NT2/D1 (cell line): ENCODE measurements at regions not wholly inside any gene's neighbourhood (a gene's known extent, or its start where the extent isn't known, plus 50 kb on each side); places are given as distances from the start of the nearest gene placed in this dataset.

ENCODE experiments used
- SUZ12 ChIP-seq: IDR thresholded peaks from 2 replicates; pipeline ENCODE4 v1.6.1; 2011; ENCODE audit not compliant: insufficient read length, insufficient read depth; ENCODE audit errors: extremely low read depth
- YY1 ChIP-seq: IDR thresholded peaks from 2 replicates; pipeline ENCODE4 v1.6.1; 2011; ENCODE audit not compliant: insufficient read length, insufficient read depth
- ZNF274 ChIP-seq: IDR thresholded peaks from 2 replicates; pipeline ENCODE4 v1.6.1; 2011; ENCODE audit warnings: mild to moderate bottlenecking, low read depth, low read length

- TF ChIP-seq YY1 (no peak), ZNF274 (no peak), SUZ12 (no peak)
Observed at GRCh38 chrX:97704881-97705280, 821.2 kb downstream of the RPA4 start.
